ENCODE measurements at regions not wholly inside any gene's neighbourhood (a gene's known extent, or its start where the extent isn't known, plus 50 kb on each side); places are given as distances from the start of the nearest gene placed in this dataset.

DNA sequence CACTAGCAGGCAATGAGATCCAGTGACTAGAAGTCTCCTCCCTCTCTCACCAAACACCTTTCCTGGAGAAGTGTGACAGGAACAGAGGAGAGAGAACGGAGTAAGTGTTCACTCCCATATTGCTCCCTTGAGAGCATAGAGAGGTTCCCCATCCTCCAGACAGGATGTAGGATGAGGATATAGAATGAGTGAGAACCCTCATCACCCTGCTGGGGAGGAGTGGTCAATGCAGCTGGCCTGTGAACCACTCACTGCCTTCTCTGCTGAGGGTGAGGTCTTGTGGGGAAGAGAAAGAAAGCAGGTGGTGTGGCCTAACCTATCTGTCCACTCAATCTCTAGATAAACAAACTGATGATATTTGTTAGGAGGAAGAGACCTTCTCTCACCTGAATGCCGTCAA lies 386.6 kb downstream of the PCDH20 start:
- H3K27me3 ChIP-seq: no peaks in the 10 kb centered on the region
- H3K4me3 ChIP-seq: no peak overlapping the region
- no peak for DNase-seq
- no peak for ATAC-seq
- no peaks in the 10 kb centered on the region for H3K9me3 ChIP-seq
- no peaks in the 10 kb centered on the region for H3K36me3 ChIP-seq
- no peaks in the 10 kb centered on the region for H3K4me1 ChIP-seq
- intact Hi-C loops (cut with DNase I): no loop called here
- H3K27ac ChIP-seq: no peak overlapping the region
- TF ChIP-seq, protein P1, sequence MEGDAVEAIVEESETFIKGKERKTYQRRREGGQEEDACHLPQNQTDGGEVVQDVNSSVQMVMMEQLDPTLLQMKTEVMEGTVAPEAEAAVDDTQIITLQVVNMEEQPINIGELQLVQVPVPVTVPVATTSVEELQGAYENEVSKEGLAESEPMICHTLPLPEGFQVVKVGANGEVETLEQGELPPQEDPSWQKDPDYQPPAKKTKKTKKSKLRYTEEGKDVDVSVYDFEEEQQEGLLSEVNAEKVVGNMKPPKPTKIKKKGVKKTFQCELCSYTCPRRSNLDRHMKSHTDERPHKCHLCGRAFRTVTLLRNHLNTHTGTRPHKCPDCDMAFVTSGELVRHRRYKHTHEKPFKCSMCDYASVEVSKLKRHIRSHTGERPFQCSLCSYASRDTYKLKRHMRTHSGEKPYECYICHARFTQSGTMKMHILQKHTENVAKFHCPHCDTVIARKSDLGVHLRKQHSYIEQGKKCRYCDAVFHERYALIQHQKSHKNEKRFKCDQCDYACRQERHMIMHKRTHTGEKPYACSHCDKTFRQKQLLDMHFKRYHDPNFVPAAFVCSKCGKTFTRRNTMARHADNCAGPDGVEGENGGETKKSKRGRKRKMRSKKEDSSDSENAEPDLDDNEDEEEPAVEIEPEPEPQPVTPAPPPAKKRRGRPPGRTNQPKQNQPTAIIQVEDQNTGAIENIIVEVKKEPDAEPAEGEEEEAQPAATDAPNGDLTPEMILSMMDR (IDR thresholded peaks at IDR 0.05): no peak

DNA sequence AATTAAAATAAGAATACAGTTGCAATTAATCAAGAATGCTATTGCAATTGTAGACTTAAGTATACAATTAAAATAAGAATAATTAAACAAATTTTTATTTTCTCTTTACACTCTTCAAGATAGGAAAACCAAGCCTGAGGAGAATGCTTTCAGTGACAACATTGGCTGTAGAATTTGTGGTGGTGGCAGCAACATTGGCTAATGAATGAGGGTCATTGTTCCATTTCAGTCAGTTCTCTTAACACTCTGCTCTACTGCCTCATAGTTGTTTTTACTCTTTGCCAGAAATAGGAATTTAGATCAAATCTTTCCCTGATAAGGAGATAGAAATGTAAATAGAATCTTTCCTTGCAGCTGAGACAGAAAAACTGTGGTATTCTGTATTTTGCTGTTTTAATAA lies 391.6 kb downstream of the PCDH20 start:
- no peak overlapping the region for H3K4me3 ChIP-seq
- H3K27me3 ChIP-seq: no peaks in the 10 kb centered on the region
- TF ChIP-seq, protein P1 (IDR thresholded peaks at IDR 0.05): no peak
- no peaks in the 10 kb centered on the region for H3K4me1 ChIP-seq
- intact Hi-C loops (cut with DNase I): no loop called here
- no peak for DNase-seq
- H3K27ac ChIP-seq: no peak overlapping the region
- H3K36me3 ChIP-seq: no peaks in the 10 kb centered on the region
- ATAC-seq: no peak
- no peaks in the 10 kb centered on the region for H3K9me3 ChIP-seq

DNA sequence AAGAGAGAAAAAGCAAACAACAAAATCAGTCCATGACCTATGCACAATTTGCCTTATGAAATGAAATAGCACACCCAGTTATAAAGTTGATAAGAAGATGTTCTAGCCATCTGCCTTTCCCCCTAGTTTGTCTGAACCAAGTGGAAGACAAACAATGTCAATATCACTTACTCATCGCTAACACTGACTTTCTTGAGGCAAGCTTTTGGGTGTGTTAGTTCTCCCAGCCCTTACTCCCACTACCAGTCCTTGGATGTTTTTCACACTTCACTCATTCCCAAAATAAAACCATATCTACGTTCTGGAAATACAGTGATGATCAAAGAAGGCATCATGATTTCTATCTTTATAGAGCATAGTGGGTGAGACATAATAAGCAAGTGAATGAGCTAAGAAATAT lies 393.8 kb downstream of the PCDH20 start:
- Histone ChIP-seq H3K4me3 (no peak overlapping the region), H3K9me3 (no peaks in the 10 kb centered on the region), H3K27me3 (no peaks in the 10 kb centered on the region), H3K4me1 (no peaks in the 10 kb centered on the region), H3K36me3 (no peaks in the 10 kb centered on the region), H3K27ac (no peak overlapping the region)
- no peak for ATAC-seq
- TF ChIP-seq, protein P1 (IDR thresholded peaks at IDR 0.05): no peak
- intact Hi-C loops (cut with DNase I): no loop called here
- peak in 1 of 4 donors; percentile 15 for DNase-seq

DNA sequence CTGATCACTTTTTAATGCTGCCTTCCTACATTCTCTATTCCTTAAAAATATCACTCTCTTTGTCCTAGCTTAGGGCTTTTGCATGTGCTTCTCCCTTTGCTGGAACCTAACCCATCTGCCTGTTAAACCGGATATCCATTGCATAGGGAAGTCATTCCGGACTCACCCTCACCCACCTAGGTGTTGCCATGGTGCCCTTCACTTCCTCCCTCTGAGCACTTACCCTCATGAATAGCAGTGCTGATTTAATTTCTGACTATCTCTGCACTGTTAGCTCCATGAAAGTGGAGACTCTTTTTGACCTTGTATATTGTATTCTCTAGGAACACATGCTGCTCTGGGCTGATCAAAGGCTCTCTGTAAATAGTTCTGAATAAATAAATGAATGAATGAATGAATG lies 401.9 kb downstream of the PCDH20 start:
- DNase-seq: no peak
- Histone ChIP-seq H3K4me3 (no peak overlapping the region), H3K4me1 (no peaks in the 10 kb centered on the region), H3K27ac (no peak overlapping the region), H3K27me3 (no peaks in the 10 kb centered on the region), H3K36me3 (no peaks in the 10 kb centered on the region), H3K9me3 (peaks cover 0 to 8% of the 10 kb centered on the region in 2 donors)
- intact Hi-C loops (cut with DNase I): no loop called here
- no peak for ATAC-seq
- TF ChIP-seq, protein P1 (IDR thresholded peaks at IDR 0.05): no peak

DNA sequence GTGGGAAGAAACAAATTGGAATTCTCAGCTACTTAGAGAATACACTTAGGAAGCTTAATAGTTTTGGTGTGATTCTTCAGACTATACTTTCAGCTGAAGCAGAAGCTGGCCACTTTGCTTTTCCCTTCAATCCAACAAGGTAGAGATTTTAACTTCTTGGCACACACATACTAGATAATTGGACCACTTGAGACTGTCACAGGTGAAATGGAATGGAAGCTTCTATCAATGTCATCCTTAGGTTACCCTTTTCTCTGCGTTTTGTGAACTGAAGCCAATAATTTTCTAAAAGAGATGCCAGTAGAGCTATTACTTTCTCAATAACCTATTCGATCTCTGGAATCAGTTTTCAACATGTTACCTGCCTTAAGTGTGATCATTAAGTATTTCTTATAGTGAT lies 405.3 kb downstream of the PCDH20 start:
- TF ChIP-seq, protein P1 (IDR thresholded peaks at IDR 0.05): no peak
- H3K27ac ChIP-seq: no peak overlapping the region
- no peak overlapping the region for H3K4me3 ChIP-seq
- H3K9me3 ChIP-seq: peaks cover 0 to 24% of the 10 kb centered on the region in 2 donors
- no peaks in the 10 kb centered on the region for H3K36me3 ChIP-seq
- no peaks in the 10 kb centered on the region for H3K4me1 ChIP-seq
- intact Hi-C loops (cut with DNase I): no loop called here
- ATAC-seq: no peak
- DNase-seq: no peak
- no peaks in the 10 kb centered on the region for H3K27me3 ChIP-seq

All from left lung (tissue), 4 donors.